OCI-LY3 (cell line): ENCODE measurements at regions not wholly inside any gene's neighbourhood (a gene's known extent, or its start where the extent isn't known, plus 50 kb on each side); places are given as distances from the start of the nearest gene placed in this dataset.

Experiments used
- H2AFZ ChIP-seq: fragments of 200-600, 300-600 bp; shearing (Covaris generic); 2 replicates; pipeline ENCODE4 v1.6.0; 2014; ENCODE audit warnings: antibody characterized with exemption, low read depth, low read length
- H3K27ac ChIP-seq: fragments of 200-600, 300-600 bp; sonication (generic); 2 replicates; pipeline ENCODE4 v1.5.1; 2014; ENCODE audit warnings: mild to moderate bottlenecking, low read length, moderate library complexity, mixed read lengths
- H3K27me3 ChIP-seq: fragments of 200-600, 300-600 bp; sonication (generic); 2 replicates; pipeline ENCODE4 v1.6.1; 2014; ENCODE audit warnings: low read depth, low read length, mixed read lengths
- H3K36me3 ChIP-seq: fragments of 200-600, 300-600 bp; sonication (generic); replicated peaks from 2 replicates; pipeline ENCODE3; 2014; ENCODE audit warnings: low read depth, low read length, mixed read lengths
- H3K4me1 ChIP-seq: fragments of 300-600, 200-600 bp; sonication (generic); 2 replicates; pipeline ENCODE4 v1.6.1; 2014; ENCODE audit warnings: low read length, mixed read lengths
- H3K4me2 ChIP-seq: fragments of 200-600, 300-600 bp; sonication (generic); 2 replicates; pipeline ENCODE4 v1.6.1; 2014; ENCODE audit warnings: low read length, mixed read lengths
- H3K4me3 ChIP-seq: fragments of 300-600, 200-600 bp; sonication (generic); 2 replicates; pipeline ENCODE4 v1.5.1; 2014; ENCODE audit warnings: antibody characterized with exemption, mild to moderate bottlenecking, low read length, moderate library complexity
- H3K79me2 ChIP-seq: fragments of 300-600, 200-600 bp; shearing (Covaris generic); 2 replicates; pipeline ENCODE4 v1.6.1; 2014; ENCODE audit warnings: mild to moderate bottlenecking, low read length, mixed read lengths
- H3K9ac ChIP-seq: fragments of 300-600, 200-600 bp; shearing (Covaris generic); 2 replicates; pipeline ENCODE4 v1.6.0; 2014; ENCODE audit warnings: mild to moderate bottlenecking, low read length, moderate library complexity
- H3K9me3 ChIP-seq: fragments of 200-600, 300-600 bp; shearing (Covaris generic); 2 replicates; pipeline ENCODE4 v1.6.1; 2014; ENCODE audit warnings: low read length, mixed read lengths; ENCODE audit not compliant: insufficient read depth
- H4K20me1 ChIP-seq: fragments of 200-600, 300-600 bp; sonication (generic); 2 replicates; pipeline ENCODE4 v1.6.1; 2016; ENCODE audit warnings: low read length, mixed read lengths; ENCODE audit not compliant: insufficient read depth
- CTCF ChIP-seq: fragments of 200-600, 300-600 bp; sonication (generic); IDR thresholded peaks from 2 replicates; pipeline ENCODE4 v1.5.1; 2014; ENCODE audit warnings: antibody characterized with exemption, low read length, low read depth
- EZH2phosphoT487 ChIP-seq: fragments of 200-600 bp; shearing (Covaris generic); IDR thresholded peaks from 2 replicates; pipeline ENCODE4 v1.6.1; 2018; ENCODE audit warnings: antibody characterized with exemption, mixed run types, low read depth

- no peaks in the 10 kb centered on the region for H3K4me1 ChIP-seq
- no peaks in the 10 kb centered on the region for H3K79me2 ChIP-seq
- no peak overlapping the region for H3K4me2 ChIP-seq
Measured at GRCh38 chr14:101622251-101623076, 61.2 kb downstream of the DIO3 start.

GRCh38 chr14:101623077-101623372 lies 61.7 kb downstream of the DIO3 start:
- H3K4me2 ChIP-seq, result no peak overlapping the region

More at GRCh38 chr14:101622251-101623076, 61.2 kb downstream of the DIO3 start:
- Histone ChIP-seq H2AFZ (no peak overlapping the region), H3K4me3 (no peak overlapping the region), H3K9me3 (no peaks in the 10 kb centered on the region), H3K9ac (no peak overlapping the region), H3K27ac (no peak overlapping the region), H3K36me3 (no peaks in the 10 kb centered on the region), H3K27me3 (peaks cover 8% of the 10 kb centered on the region), H4K20me1 (no peaks in the 10 kb centered on the region)
- TF ChIP-seq EZH2phosphoT487, result no peak
- TF ChIP-seq CTCF, result no peak

GRCh38 chr14:101623685-101624444 lies 62.6 kb downstream of the DIO3 start:
- Histone ChIP-seq H3K27me3 (0 out of 2 replicates have a peak, but pooled peaks cover under 1% of the 10 kb centered on the region), H3K4me3 (no peak overlapping the region), H3K9me3 (no peaks in the 10 kb centered on the region), H3K27ac (no peak overlapping the region), H4K20me1 (no peaks in the 10 kb centered on the region), H3K4me1 (no peaks in the 10 kb centered on the region; the same call in 1 of the 2 replicates), H3K36me3 (no peaks in the 10 kb centered on the region), H2AFZ (no peak overlapping the region), H3K4me2 (no peak overlapping the region), H3K79me2 (no peaks in the 10 kb centered on the region), H3K9ac (no peak overlapping the region)
- TF ChIP-seq CTCF (no peak), EZH2phosphoT487 (no peak)

More at GRCh38 chr14:101623077-101623372, 61.7 kb downstream of the DIO3 start:
- no peak overlapping the region for H3K27ac ChIP-seq
- H3K4me1 ChIP-seq, result no peaks in the 10 kb centered on the region
- peaks cover 8% of the 10 kb centered on the region for H3K27me3 ChIP-seq
- H4K20me1 ChIP-seq, result no peaks in the 10 kb centered on the region
- H2AFZ ChIP-seq, result no peak overlapping the region
- no peaks in the 10 kb centered on the region for H3K9me3 ChIP-seq
- TF ChIP-seq EZH2phosphoT487 (no peak), CTCF (no peak)
- H3K9ac ChIP-seq, result no peak overlapping the region
- no peaks in the 10 kb centered on the region for H3K36me3 ChIP-seq
- no peak overlapping the region for H3K4me3 ChIP-seq
- H3K79me2 ChIP-seq, result no peaks in the 10 kb centered on the region

GRCh38 chr14:101624536-101624935 lies 63.2 kb downstream of the DIO3 start:
- H3K27me3 ChIP-seq, result no peaks in the 10 kb centered on the region
- no peaks in the 10 kb centered on the region for H3K36me3 ChIP-seq
- TF ChIP-seq CTCF, result no peak
- no peak overlapping the region for H3K4me3 ChIP-seq
- H3K4me1 ChIP-seq, result no peaks in the 10 kb centered on the region; the same call in 1 of the 2 replicates
- H4K20me1 ChIP-seq, result no peaks in the 10 kb centered on the region
- no peaks in the 10 kb centered on the region for H3K79me2 ChIP-seq
- no peak overlapping the region for H3K9ac ChIP-seq
- H3K4me2 ChIP-seq, result no peak overlapping the region
- H2AFZ ChIP-seq, result no peak overlapping the region
- H3K27ac ChIP-seq, result no peak overlapping the region
- no peaks in the 10 kb centered on the region for H3K9me3 ChIP-seq
